CD14-positive monocyte (primary cell): ENCODE measurements at regions not wholly inside any gene's neighbourhood (a gene's known extent, or its start where the extent isn't known, plus 50 kb on each side); places are given as distances from the start of the nearest gene placed in this dataset.

Experiments
- DNase-seq, 3 donors: peaks; one replicate each; pipeline ENCODE4 v3.0.0-alpha.2; 2011 to 2022
- H2AFZ ChIP-seq: 2 replicates; pipeline ENCODE4 v1.6.0; 2012; ENCODE audit warnings: mild to moderate bottlenecking, low read depth, low read length, inconsistent platforms; ENCODE audit not compliant: insufficient read depth, poor library complexity, severe bottlenecking
- H3K27ac ChIP-seq, 2 donors: 1 replicate in 1 of 2; 2 replicates in 1 of 2; pipeline ENCODE4 v1.5.1; 2012 to 2013; ENCODE audit warnings: low read length in 2 of 2, control low read depth in 1 of 2, inconsistent platforms in 1 of 2, low read depth in 1 of 2, mild to moderate bottlenecking in 1 of 2
- H3K27me3 ChIP-seq, 2 donors: one replicate each; pipeline versions ENCODE4 v1.6.0 to v1.6.1; 2011 to 2013; ENCODE audit warnings: low read length in 2 of 2; ENCODE audit not compliant: control insufficient read depth in 2 of 2, insufficient read depth in 2 of 2
- H3K36me3 ChIP-seq, 2 donors: replicated peaks in 1 of 2; 1 replicate in 1 of 2; 2 replicates in 1 of 2; pipeline versions ENCODE4 v1.5.1 to v1.6.1; 2012 to 2013; ENCODE audit warnings: low read length in 2 of 2, control low read depth in 1 of 2, inconsistent platforms in 1 of 2, mild to moderate bottlenecking in 1 of 2; ENCODE audit not compliant: insufficient read depth in 2 of 2, control insufficient read depth in 1 of 2
- H3K4me1 ChIP-seq, 2 donors: 1 replicate in 1 of 2; 2 replicates in 1 of 2; pipeline versions ENCODE4 v1.5.1 to v1.6.1; 2012 to 2013; ENCODE audit warnings: low read length in 2 of 2, control low read depth in 1 of 2, inconsistent platforms in 1 of 2, mild to moderate bottlenecking in 1 of 2, moderate library complexity in 1 of 2; ENCODE audit not compliant: insufficient read depth in 2 of 2, control insufficient read depth in 1 of 2
- H3K4me2 ChIP-seq: replicated peaks from 2 replicates; pipeline ENCODE3; 2012; ENCODE audit warnings: low read length, moderate library complexity, mild to moderate bottlenecking; ENCODE audit not compliant: poor library complexity, severe bottlenecking; ENCODE audit errors: extremely low read depth
- H3K4me3 ChIP-seq, 3 experiments: fragments of 200-600 bp in 1 of 3; sonication (generic) in 1 of 3; replicated peaks in 1 of 3; 1 replicate in 2 of 3; 2 replicates in 1 of 3; pipeline ENCODE4 v1.5.1; 2011 to 2013; ENCODE audit warnings: low read length in 3 of 3, mild to moderate bottlenecking in 3 of 3, control low read depth in 2 of 3, low read depth in 2 of 3, inconsistent platforms in 1 of 3, moderate library complexity in 1 of 3
- H3K79me2 ChIP-seq: 2 replicates; pipeline ENCODE4 v1.6.0; 2012; ENCODE audit warnings: mild to moderate bottlenecking, control low read depth, inconsistent platforms, low read length, moderate library complexity; ENCODE audit not compliant: insufficient read depth
- H3K9ac ChIP-seq: 2 replicates; pipeline ENCODE4 v1.6.0; 2017; ENCODE audit warnings: low read length, mild to moderate bottlenecking; ENCODE audit not compliant: insufficient read depth, poor library complexity, severe bottlenecking
- H3K9me3 ChIP-seq, 2 donors: replicated peaks in 1 of 2; 1 replicate in 1 of 2; 2 replicates in 1 of 2; pipeline versions ENCODE4 v1.5.1 to v1.6.1; 2012 to 2013; ENCODE audit warnings: low read length in 2 of 2, control low read depth in 1 of 2; ENCODE audit not compliant: control insufficient read depth in 1 of 2, insufficient read depth in 1 of 2
- H4K20me1 ChIP-seq: 2 replicates; pipeline ENCODE4 v1.6.0; 2012; ENCODE audit warnings: mild to moderate bottlenecking, low read length, control low read depth, moderate library complexity; ENCODE audit not compliant: insufficient read depth
- H3K27ac Mint-ChIP-seq, 7 donors: one replicate each; pipeline ENCODE4 v1.8.0; 2020; ENCODE audit warnings: mild to moderate bottlenecking in 7 of 7, mixed read lengths in 7 of 7, moderate library complexity in 6 of 7, inconsistent platforms in 2 of 7
- H3K27me3 Mint-ChIP-seq, 3 donors: one replicate each; pipeline ENCODE4 v1.8.0; 2021 to 2022; ENCODE audit warnings: low read depth in 3 of 3, mild to moderate bottlenecking in 3 of 3, mixed read lengths in 3 of 3, moderate library complexity in 3 of 3, inconsistent platforms in 1 of 3
- H3K36me3 Mint-ChIP-seq, 2 donors: one replicate each; pipeline ENCODE4 v1.8.0; 2020; ENCODE audit warnings: mixed read lengths in 2 of 2, inconsistent platforms in 1 of 2, mild to moderate bottlenecking in 1 of 2
- H3K4me1 Mint-ChIP-seq: one replicate; pipeline ENCODE4 v1.8.0; 2020; ENCODE audit warnings: mild to moderate bottlenecking, mixed read lengths
- H3K4me3 Mint-ChIP-seq, 2 donors: one replicate each; pipeline ENCODE4 v1.8.0; 2020; ENCODE audit warnings: mild to moderate bottlenecking in 2 of 2, mixed read lengths in 2 of 2, moderate library complexity in 1 of 2
- H3K9me3 Mint-ChIP-seq, 7 donors: one replicate each; pipeline ENCODE4 v1.8.0; 2020 to 2022; ENCODE audit warnings: mixed read lengths in 7 of 7, mild to moderate bottlenecking in 6 of 7, moderate library complexity in 6 of 7, inconsistent platforms in 2 of 7
- WGBS: methylation state at CpG from one replicate; pipeline ENCODE4 v1.1.5; 2013; ENCODE audit warnings: missing lambda C conversion rate; ENCODE audit not compliant: insufficient coverage; 5-methylcytosine and 5-hydroxymethylcytosine counted together
- intact Hi-C, 2 donors: fragments of 100-400 bp; cut with micrococcal nuclease; formaldehyde crosslinking; loops; one replicate each; pipeline versions ENCODE4 v1.15.0 to v1.15.1; 2023
- TF ChIP-seq, protein P1 (sequence below): fragments of 200-600 bp; IDR thresholded peaks from one replicate; pipeline ENCODE4 v1.8.0; 2022; ENCODE audit warnings: antibody characterized with exemption, mild to moderate bottlenecking

DNA sequence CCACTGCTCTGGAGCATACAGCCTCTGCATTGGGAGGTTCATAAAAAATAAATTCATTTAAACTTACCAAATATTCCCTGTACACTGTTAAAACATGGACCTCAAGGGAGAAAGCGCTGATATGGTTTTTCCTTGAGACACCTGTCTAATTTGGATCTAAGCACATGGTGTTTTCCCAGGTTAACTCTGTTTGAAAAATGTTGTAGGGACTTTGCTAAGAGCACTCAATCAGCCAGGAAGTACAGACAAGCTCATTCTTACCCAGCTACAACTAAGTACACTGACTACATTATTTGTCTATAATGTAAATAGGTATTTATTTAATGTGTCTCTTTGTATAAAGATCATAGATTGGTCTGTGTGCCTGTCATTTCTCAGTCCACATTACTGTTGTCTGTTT, 61.8 kb upstream of the BCAR3 start:
- Histone ChIP-seq H3K79me2 (no peaks in the 10 kb centered on the region), H3K27ac (no peak overlapping the region), H3K36me3 (no peaks in the 10 kb centered on the region), H3K27me3 (no peaks in the 10 kb centered on the region), H3K4me1 (no peaks in the 10 kb centered on the region), H3K4me2 (no peak overlapping the region), H3K9me3 (no peaks in the 10 kb centered on the region), H4K20me1 (no peaks in the 10 kb centered on the region), H2AFZ (no peak overlapping the region), H3K4me3 (no peak overlapping the region), H3K9ac (no peak overlapping the region)
- TF ChIP-seq, protein P1, sequence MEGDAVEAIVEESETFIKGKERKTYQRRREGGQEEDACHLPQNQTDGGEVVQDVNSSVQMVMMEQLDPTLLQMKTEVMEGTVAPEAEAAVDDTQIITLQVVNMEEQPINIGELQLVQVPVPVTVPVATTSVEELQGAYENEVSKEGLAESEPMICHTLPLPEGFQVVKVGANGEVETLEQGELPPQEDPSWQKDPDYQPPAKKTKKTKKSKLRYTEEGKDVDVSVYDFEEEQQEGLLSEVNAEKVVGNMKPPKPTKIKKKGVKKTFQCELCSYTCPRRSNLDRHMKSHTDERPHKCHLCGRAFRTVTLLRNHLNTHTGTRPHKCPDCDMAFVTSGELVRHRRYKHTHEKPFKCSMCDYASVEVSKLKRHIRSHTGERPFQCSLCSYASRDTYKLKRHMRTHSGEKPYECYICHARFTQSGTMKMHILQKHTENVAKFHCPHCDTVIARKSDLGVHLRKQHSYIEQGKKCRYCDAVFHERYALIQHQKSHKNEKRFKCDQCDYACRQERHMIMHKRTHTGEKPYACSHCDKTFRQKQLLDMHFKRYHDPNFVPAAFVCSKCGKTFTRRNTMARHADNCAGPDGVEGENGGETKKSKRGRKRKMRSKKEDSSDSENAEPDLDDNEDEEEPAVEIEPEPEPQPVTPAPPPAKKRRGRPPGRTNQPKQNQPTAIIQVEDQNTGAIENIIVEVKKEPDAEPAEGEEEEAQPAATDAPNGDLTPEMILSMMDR: no peak
- no peaks in the 10 kb centered on the region for H3K4me1 Mint-ChIP-seq
- WGBS: no CpG with 5 or more reads among the region's 1 CpG
- peaks cover 1 to 4% (median 4%) of the 10 kb centered on the region in 3 donors for H3K27me3 Mint-ChIP-seq
- H3K27ac Mint-ChIP-seq: no peak overlapping the region
- peaks cover 0 to 11% (median 5%) of the 10 kb centered on the region in 7 donors for H3K9me3 Mint-ChIP-seq
- no peak overlapping the region for H3K4me3 Mint-ChIP-seq
- no peaks in the 10 kb centered on the region for H3K36me3 Mint-ChIP-seq
- intact Hi-C loops: no loop called here
- no peak for DNase-seq

DNA sequence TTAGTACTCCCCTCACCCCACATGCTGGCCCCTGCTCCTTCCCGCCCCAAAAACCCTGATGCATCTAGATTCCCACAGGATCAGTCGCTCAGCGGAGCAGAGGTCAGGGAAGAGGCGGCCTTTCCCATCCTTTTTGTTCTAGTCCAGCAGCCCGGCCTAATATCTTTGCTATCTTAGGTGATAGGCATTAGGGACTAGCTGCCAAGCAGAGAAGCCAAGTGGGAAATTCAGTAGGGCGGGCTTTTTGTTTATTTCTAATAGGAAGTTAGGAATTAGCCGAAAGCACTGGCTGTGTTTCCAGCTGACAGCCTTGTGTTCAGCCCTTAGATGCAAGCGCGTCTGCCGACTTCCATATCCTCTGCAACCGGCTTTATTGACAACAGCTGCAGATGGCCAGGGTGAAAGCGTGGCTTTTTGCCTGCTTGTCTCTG, 59.0 kb upstream of the BCAR3 start:
- H3K27me3 ChIP-seq: no peaks in the 10 kb centered on the region
- intact Hi-C loops: no loop called here
- H3K36me3 Mint-ChIP-seq: no peaks in the 10 kb centered on the region
- no peaks in the 10 kb centered on the region for H3K36me3 ChIP-seq
- H3K27ac Mint-ChIP-seq: no peak overlapping the region
- no peak overlapping the region for H3K9ac ChIP-seq
- no peaks in the 10 kb centered on the region for H3K4me1 ChIP-seq
- H3K9me3 Mint-ChIP-seq: no peaks in the 10 kb centered on the region
- no peaks in the 10 kb centered on the region for H3K79me2 ChIP-seq
- no peaks in the 10 kb centered on the region for H4K20me1 ChIP-seq
- no peak overlapping the region for H3K4me2 ChIP-seq
- H3K27ac ChIP-seq: no peak overlapping the region
- TF ChIP-seq, protein P1: no peak
- H3K4me3 Mint-ChIP-seq: no peak overlapping the region
- no peaks in the 10 kb centered on the region for H3K9me3 ChIP-seq
- 94% methylated on average over 8 of the region's 12 CpGs for WGBS
- no peaks in the 10 kb centered on the region for H3K4me1 Mint-ChIP-seq
- DNase-seq: no peak
- no peak overlapping the region for H2AFZ ChIP-seq
- no peak overlapping the region for H3K4me3 ChIP-seq
- H3K27me3 Mint-ChIP-seq: peaks cover 0 to 4% (median 2%) of the 10 kb centered on the region in 3 donors
